ENCODE measurements at regions not wholly inside any gene's neighbourhood (a gene's known extent, or its start where the extent isn't known, plus 50 kb on each side); places are given as distances from the start of the nearest gene placed in this dataset.

DNA sequence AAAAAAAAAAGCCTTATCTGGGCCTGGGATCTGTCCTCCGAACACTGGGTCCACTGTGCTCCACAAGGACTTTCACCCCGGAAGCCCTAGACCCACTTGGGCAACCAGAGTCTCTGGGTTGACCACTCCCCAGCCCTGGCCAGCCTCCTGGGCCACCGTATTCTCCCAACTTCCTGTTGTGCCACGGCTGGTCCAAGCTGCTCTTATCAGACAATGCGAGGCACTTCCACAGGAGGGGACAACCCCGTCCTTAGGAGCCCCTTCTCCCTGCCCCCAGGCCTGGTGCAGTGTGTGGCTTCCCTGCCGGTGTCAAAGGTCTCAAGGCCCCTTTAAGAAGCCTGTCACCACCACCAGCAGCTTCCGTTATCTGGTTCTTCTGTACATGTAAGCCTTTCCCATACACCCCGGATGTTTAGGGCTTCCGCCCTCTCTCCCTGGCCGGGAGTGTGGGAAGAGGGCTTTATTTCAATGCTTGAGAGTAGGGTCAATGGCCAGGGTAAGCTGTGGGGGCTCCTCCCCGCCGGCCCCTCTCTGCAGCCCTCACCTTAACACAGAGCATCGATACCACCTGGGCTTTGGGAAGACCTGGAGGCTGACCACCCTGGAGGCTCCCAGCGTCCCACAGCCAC lies 313.0 kb downstream of the SEC14L1 start:
- intact Hi-C loops (cut with DNase I) = no loop called here
- H3K27me3 ChIP-seq = no peaks in the 10 kb centered on the region
- H3K4me3 ChIP-seq = peak overlapping the region; percentile 25 to 30
- peak overlapping the region; percentile 89 for H3K27ac ChIP-seq
- peaks cover 97% of the 10 kb centered on the region for H3K4me1 ChIP-seq
- DNase-seq (ENCODE audit: extremely low spot score in 2 of 2) = no peak
- no peaks in the 10 kb centered on the region for H3K36me3 ChIP-seq
- no peak for TF ChIP-seq POLR2AphosphoS5 (IDR thresholded peaks at IDR 0.05; ENCODE audit: insufficient read depth in 1 of 2, low read depth in 1 of 2)
- no peak for TF ChIP-seq POLR2A (IDR thresholded peaks at IDR 0.05)
- TF ChIP-seq, protein P1, sequence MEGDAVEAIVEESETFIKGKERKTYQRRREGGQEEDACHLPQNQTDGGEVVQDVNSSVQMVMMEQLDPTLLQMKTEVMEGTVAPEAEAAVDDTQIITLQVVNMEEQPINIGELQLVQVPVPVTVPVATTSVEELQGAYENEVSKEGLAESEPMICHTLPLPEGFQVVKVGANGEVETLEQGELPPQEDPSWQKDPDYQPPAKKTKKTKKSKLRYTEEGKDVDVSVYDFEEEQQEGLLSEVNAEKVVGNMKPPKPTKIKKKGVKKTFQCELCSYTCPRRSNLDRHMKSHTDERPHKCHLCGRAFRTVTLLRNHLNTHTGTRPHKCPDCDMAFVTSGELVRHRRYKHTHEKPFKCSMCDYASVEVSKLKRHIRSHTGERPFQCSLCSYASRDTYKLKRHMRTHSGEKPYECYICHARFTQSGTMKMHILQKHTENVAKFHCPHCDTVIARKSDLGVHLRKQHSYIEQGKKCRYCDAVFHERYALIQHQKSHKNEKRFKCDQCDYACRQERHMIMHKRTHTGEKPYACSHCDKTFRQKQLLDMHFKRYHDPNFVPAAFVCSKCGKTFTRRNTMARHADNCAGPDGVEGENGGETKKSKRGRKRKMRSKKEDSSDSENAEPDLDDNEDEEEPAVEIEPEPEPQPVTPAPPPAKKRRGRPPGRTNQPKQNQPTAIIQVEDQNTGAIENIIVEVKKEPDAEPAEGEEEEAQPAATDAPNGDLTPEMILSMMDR (IDR thresholded peaks at IDR 0.05) = no peak
- H3K9me3 ChIP-seq = no peaks in the 10 kb centered on the region

DNA sequence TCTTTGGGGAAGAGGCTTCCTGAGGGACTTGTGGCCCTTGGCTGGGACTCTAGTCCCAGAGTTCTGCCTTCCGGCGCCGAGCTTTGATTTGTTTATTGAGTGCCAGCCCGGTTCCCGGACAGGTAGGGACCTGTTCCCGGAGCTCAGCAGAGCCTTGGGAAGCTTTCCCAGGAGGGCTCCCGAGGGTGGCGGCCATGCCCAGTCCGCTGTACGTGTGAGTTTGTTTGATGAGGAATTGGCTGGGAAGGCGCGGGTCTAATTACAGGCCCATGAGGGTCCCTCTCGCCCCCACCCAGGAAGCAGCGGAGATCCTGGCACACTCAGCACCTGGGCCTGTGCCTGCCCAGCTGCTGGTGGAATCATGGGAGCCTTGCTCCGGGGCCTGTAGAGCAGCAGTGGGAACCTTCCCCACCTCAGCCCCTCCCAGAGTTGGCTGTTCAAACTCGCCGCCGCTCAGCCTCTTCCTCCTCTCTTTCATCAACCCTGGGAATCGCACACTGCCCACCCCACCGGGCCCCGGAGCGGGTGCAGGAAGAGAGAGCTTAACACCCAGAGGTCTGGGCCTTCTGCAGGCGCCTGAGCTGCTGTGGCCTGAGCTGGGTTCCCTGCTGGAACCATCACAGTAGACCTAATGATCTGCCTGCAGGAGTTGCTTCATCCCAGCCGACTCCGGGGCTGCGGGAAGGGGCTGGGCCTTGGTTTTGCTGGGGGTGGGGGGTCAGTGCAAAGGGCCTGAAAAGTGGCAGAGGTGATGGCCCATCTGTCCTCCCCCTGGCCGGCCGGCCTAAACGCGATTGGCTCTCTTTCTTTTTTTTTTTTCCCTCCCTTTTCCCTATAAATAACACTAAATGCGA lies 313.7 kb downstream of the SEC14L1 start:
- Histone ChIP-seq H3K27ac (peak overlapping the region; percentile 89), H3K36me3 (no peaks in the 10 kb centered on the region), H3K9me3 (no peaks in the 10 kb centered on the region), H3K27me3 (no peaks in the 10 kb centered on the region), H3K4me3 (peak overlapping the region; percentile 25 to 30), H3K4me1 (peaks cover 97% of the 10 kb centered on the region)
- intact Hi-C loops (cut with DNase I) = no loop called here
- DNase-seq (ENCODE audit: extremely low spot score in 2 of 2) = no peak
- TF ChIP-seq POLR2AphosphoS5 (IDR thresholded peaks at IDR 0.05; ENCODE audit: insufficient read depth in 1 of 2, low read depth in 1 of 2) (no peak), POLR2A (IDR thresholded peaks at IDR 0.05) (no peak)
- TF ChIP-seq, protein P1 (IDR thresholded peaks at IDR 0.05) = no peak

DNA sequence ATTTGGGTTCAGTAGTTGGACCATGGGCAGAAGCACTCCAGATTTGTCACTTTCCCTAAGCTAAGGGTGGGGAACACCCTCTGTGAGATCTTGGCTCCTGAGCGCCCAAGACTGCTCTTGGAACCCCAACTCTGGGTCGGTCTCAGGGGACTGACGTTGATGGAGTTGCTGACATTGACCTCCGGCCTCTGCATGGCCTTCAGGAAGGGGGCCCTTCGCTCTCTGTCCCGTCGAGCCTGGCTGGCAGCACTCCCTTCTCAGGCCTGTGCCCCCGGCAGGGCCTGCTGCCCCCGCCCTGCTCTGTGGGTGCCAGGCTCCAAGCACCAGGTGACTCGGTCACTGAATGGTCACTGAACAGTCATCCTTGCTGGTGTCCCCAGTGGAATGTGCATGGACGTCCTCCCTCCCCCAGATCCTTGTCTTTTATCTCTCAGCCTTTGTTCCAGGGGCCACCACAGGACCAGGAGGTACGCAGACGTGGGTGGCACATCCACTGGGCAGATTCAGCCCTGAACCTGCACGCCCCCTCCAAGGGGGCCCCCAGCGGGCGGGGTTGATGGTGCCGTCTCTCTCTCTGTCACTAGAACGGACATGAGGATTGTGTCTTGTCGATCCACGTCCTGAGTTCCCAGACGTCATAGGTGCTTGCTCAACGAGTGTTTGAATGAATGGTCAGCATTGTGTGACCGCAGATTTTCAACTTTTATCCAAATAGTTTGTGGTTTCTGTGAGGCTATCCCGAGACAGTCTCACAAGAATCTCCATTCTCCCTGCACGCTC lies 314.5 kb downstream of the SEC14L1 start:
- Histone ChIP-seq H3K4me3 (peak overlapping the region in 1 of 2 donors; percentile 30), H3K9me3 (no peaks in the 10 kb centered on the region), H3K4me1 (peaks cover 97% of the 10 kb centered on the region), H3K36me3 (no peaks in the 10 kb centered on the region), H3K27me3 (no peaks in the 10 kb centered on the region), H3K27ac (peak overlapping the region; percentile 89)
- DNase-seq (ENCODE audit: extremely low spot score in 2 of 2) = no peak
- TF ChIP-seq POLR2A (IDR thresholded peaks at IDR 0.05) = no peak
- intact Hi-C loops (cut with DNase I) = no loop called here

DNA sequence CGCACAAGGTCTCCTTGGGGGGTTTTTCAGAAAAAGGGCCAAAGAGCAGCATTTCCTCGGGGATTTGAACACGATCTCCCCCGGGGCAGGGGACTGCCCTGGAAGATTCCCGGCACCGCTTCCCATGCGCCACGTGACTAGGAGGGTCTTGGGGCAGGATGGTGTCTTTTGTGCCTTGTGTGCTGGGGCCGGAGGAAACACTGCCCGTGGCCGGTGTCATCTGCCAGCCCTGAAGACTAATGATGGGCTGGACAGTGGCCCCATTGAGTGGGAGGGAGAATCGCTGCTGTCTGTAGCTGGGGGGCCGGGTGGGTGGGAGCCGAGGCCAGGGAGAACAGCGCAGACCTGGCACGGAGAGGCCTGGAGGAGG lies 315.1 kb downstream of the SEC14L1 start:
- peaks cover 97% of the 10 kb centered on the region for H3K4me1 ChIP-seq
- H3K27ac ChIP-seq = no peak overlapping the region
- TF ChIP-seq, protein P1 (IDR thresholded peaks at IDR 0.05) = no peak
- TF ChIP-seq POLR2AphosphoS5 (IDR thresholded peaks at IDR 0.05; ENCODE audit: insufficient read depth in 1 of 2, low read depth in 1 of 2) (no peak), POLR2A (IDR thresholded peaks at IDR 0.05) (no peak)
- DNase-seq (ENCODE audit: extremely low spot score in 2 of 2) = no peak
- H3K27me3 ChIP-seq = no peaks in the 10 kb centered on the region
- H3K9me3 ChIP-seq = no peaks in the 10 kb centered on the region
- intact Hi-C loops (cut with DNase I) = no loop called here
- no peaks in the 10 kb centered on the region for H3K36me3 ChIP-seq
- no peak overlapping the region for H3K4me3 ChIP-seq

DNA sequence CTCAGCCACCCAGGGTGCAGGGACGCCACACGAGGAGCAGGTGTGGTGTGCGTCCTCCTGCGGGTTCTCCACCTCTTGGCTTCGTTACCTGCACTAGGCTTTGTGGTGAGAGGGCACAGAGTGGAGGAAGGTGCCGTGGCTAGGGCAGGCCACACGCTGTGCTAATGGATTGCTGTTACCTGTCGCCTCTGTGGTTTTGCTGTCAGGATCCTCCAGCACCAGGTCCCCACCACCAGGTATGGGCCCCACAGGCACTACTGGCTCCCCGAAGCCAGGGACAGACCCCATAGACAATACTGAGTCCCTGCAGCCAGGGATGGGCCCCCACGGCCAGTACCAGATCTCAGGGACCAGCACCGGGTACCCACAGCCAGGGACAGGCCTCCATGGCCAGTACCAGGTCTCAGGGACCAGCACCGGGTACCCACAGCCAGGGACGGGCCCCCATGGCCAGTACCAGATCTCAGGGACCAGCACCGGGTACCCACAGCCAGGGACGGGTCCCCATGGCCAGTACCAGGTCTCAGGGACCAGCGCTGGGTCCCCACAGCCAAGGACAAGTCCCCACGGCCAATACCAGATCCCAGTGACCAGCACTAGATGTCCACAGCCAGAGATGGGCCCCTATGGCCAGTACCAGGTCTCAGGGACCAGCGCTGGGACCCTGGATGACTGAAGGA lies 315.6 kb downstream of the SEC14L1 start:
- no peaks in the 10 kb centered on the region for H3K27me3 ChIP-seq
- no peak for DNase-seq (ENCODE audit: extremely low spot score in 2 of 2)
- no peaks in the 10 kb centered on the region for H3K36me3 ChIP-seq
- peak overlapping the region; percentile 43 for H3K27ac ChIP-seq
- H3K4me1 ChIP-seq = peaks cover 99% of the 10 kb centered on the region
- H3K4me3 ChIP-seq = no peak overlapping the region
- intact Hi-C loops (cut with DNase I) = no loop called here
- H3K9me3 ChIP-seq = no peaks in the 10 kb centered on the region
- no peak for TF ChIP-seq POLR2AphosphoS5 (IDR thresholded peaks at IDR 0.05; ENCODE audit: insufficient read depth in 1 of 2, low read depth in 1 of 2)
- TF ChIP-seq, protein P1 (IDR thresholded peaks at IDR 0.05) = no peak
- TF ChIP-seq POLR2A (IDR thresholded peaks at IDR 0.05) = no peak

Data from vagina (tissue), 2 donors.